ENCODE measurements at regions not wholly inside any gene's neighbourhood (a gene's known extent, or its start where the extent isn't known, plus 50 kb on each side); places are given as distances from the start of the nearest gene placed in this dataset.

DNA sequence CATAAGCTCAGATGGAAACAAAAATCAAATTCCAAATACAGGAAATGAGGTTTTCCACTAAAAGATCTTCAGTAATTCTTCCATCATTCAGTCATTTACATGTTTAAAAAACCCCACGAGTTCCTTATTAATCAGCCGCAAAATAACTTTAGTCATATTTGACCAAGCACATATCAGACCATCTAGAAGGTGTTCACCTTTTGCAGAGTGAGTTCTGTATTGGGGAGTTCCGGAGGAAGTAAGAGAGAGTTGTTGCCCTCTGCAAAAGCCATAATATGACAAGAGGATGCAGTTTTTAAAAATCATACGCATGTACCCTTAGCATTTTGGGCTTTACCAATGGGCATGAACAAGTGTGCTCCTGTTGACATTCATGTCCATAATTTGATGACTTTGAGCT lies 61.6 kb downstream of the CCR1 start:
- no peak for DNase-seq

DNA sequence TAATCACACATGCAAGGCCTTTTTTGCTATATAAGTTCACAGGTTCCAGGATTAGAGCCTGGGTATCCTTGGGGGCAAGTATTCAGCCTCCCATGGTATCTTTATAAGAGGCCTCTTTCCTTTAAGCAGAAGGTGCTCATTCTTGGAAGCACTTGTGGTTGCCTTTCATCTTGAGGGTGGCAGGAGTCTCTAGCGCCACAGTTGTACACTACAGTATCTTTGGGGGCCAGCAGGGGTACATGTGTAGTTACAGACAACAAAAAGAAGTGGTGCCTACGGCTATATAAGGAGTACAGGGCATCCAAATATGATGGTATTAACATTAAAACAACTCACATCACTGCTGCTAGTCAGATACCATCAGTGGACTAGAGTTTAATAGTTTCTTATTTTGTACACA lies 62.1 kb downstream of the CCR1 start:
- no peak for DNase-seq

DNA sequence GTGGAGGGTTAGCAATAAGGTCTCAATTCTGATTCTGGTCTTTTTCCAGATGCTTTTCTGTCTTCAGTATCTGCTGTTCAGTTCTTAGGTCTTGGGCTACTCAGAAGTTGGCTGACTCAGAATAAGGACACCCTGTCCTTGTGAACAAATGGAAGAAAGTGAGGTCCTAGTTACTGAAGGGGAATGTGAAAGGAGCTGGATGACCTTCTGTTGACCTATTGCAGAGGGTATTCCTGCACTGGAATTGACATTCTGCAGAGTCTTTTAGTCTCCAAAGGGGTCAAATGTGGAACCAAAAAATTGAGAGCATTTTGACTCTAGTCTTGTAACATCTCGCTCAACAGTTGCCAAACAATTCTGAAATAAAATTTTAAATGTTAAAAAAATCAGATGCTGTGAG lies 63.0 kb downstream of the CCR1 start:
- DNase-seq: no peak

DNA sequence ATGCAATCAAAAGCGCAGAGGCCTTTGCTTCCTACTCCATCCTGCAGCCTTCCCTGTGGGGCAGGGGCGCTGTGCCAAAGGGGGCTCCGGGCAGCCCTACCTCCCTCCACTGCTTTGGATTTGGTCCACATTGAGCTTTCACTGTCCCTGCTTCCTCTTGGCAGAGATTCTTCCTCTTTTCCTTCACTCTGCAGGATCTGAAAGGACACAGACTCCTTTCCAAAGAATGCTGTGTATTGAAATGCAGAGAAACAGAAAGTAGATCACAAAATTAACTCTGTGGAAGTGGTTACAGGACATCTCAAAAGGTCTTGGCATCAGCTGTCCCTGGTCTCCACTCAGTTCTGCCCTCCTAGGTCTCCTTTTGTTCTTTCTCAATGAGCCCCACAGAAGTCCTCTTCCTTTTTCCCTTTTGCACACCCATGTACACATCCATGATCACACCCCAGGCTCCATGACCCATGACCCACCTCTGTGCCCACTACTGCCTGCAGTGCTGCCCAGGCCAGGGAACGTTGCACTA lies 64.1 kb downstream of the CCR1 start:
- no peak for DNase-seq

DNA sequence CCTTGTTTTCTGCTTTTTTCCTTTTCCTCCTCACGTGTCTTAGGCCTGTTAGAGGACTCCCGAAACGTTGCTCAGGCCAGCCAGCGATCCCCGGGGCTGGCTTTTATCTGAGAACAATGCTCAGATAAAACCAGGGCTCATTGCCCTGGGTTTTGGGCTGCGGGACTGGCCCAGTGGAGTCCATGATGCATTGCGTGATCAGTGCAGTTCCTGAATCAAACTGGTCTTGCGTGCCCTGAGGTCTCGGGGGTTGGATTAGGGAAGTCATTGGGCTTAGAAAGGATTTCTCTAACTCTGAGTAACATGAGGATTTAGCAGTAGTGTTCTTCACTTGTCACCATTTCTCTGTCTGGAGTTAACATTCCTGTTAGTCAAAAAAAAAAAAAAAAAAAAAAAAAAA lies 66.3 kb downstream of the CCR1 start:
- no peak for DNase-seq

DNA sequence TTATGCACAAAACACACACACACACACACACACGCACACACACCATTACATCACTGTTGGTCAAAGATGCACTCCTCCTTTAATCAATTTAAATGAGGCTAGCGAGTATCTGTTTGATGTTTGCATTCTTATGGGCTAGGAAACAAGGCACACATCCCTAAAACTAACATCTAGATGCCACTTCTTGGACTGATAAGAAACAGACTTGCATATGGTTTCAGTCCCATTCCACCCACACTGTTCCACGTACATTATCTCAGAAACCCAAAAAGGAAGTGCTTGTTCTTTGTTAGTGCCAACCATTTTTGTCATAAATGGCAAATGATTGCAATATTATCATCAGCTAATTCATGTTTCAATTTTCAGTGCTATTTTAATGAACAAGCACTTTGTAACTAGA lies 69.5 kb downstream of the CCR1 start:
- DNase-seq: no peak

DNA sequence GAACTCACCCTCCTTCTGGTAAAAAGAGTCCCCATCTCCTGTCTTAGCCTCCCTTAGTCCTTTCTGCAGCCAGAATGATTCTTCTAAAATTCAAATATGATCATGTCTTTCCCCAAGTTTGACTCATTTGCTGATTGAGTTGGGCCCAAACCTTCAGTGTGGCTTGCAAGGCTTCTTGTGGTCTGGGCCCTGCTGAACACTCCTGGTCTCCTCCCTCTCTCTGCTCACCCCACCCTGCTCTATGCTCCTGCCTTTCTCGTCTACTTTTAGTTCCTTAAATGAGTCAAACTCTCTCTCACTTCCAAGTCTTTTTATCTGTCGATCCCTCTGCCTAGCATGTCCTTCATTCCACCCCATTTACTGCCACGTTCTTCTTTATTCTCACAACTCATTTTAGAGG lies 72.6 kb downstream of the CCR1 start:
- no peak for DNase-seq

DNA sequence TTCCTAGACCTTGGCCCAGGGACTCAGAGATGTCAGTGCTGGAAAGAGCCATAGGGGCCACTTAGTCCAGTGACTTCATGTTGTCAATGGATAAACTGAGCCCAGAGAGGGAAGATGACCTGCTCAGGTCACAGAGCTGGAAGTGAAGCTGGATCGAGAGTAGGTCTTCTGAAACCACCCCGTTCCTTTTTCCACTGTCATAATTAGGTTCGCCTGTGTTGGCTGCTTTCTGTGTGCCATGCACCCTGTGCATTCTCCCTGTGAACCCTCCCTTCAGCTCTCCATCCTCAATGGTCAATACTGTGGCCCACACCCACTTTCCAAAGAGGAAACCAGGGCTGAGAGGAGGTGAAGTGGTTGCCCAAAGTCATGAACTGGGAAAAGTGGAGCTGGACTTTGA lies 74.8 kb downstream of the CCR1 start:
- no peak for DNase-seq

DNA sequence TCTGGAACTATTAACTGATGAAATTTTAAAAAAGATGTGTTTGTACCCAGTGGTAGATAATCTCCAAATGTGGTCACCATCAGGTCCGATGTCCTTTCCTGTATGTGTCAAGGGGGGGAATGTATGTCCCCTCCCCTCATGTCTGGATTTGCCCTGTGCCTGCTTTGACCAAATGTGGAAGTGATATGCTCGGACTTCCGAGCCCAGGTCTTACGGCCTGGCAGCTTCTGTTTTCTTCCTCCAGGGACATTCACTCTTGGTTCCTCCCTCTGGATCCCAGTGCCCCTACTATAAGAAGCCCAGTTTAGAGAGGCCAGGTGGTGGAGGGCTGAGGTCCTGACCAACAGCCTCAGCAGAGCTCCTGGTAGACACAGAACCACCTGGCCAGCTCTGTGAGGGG lies 75.5 kb downstream of the CCR1 start:
- no peak for DNase-seq

DNA sequence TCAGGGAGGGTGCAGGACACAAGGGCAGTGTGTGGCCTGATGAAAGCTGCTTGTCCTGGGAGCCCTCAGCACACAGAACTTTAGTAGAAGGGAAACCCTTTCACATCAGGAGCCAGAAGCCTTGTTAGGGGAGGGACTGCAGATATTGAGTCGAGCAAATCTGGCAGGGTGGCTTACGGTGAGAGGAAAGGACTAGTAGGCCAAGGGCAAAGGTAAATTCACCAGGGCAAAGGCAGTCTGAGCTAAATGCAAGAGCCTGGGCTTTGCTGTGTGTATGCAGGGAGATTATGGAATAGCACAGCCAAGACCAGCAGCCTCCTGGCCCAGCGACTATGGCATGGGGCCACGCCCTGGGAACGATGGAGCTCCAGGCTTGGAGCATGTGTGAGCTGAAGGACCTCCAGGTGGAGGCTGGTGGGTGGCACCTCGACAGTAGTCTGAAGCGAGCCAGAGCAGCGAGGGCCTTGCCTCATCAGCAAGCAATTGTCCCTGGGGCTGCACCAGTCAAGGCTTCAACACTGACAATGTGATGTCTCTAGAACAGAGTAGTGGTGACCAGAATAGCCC lies 76.1 kb downstream of the CCR1 start:
- DNase-seq: no peak

DNA sequence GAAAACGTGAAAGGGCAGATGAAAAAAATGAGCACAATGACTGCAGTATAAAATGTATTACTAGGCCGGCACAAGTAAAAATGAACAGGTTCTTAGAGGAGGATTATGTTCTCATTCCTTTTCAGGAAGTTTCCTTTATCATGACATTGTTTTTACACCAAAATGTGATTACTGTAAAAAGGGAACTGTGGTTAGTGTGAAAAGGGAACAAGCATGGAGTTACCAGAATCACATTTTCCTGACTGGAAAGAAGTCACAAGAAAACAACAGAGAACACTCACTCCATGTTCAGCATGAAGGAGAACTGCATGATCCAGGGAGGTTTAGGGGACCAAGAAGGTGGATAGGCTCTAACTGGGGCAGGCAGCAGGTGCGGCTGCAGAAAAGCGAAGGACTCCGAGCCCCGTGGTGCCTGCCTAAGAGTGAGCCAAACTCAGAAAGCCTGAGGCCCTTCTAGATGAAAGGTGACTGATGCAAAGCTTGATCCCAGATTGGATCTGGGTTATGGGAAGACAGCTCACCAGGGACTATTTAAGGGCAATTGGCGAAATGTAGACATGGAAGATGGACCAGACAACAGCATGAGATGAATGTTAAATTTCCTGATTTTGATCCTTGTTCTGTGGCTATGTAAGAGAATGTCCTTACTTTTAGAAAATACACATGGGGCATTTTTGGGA lies 77.3 kb downstream of the CCR1 start:
- no peak for DNase-seq

DNA sequence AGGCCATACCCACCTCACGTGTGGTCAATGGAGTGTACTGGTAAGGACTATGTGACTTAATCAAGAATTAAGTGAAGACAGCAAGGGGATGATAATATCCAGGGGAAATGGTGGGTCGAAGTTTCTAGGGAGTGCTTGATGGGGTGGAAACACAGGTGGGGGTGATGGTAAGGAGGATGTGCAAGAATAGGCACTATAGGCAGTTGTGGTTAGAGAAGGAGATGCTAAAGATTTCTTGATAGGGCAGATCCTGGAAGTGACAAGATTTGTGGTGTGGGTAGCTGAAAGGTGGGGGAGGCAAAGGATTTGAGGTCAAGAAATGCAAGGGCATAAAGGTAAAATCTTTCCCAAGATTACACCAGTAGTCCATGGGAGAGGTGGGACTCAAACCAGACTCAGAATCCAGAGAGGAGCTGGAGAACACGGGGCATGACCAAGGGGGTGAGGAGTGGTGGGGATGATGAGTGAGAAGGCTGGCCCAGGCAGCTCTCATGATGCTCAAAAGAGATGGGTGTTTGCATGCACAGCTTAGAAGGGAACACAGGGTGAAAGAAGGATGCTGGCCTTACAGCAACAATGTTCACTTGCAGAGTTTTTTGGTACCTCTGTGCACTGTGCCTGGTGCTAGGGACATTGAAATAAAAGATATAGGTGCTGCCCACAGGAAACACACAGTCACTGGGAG lies 78.4 kb downstream of the CCR1 start:
- no peak for DNase-seq

DNA sequence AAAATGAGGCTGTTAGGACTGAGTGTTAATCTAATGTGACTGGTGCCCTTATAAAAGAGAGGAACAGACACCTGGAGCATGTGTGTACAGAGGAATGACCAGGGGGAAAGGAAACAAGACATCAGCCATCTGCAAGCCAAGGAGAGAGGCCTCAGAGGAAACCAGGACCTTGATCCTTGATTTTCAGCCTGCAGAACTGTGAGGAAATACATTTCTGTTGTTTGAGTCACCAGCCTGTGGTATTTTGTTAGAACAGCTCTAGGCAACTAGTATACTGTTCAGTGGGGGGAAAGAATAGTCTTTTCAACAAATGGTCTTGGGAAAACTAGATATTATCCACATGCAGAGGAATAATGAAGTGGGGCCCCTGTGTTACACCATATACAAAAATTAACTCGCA lies 80.6 kb downstream of the CCR1 start:
- DNase-seq: peak; percentile 43

DNA sequence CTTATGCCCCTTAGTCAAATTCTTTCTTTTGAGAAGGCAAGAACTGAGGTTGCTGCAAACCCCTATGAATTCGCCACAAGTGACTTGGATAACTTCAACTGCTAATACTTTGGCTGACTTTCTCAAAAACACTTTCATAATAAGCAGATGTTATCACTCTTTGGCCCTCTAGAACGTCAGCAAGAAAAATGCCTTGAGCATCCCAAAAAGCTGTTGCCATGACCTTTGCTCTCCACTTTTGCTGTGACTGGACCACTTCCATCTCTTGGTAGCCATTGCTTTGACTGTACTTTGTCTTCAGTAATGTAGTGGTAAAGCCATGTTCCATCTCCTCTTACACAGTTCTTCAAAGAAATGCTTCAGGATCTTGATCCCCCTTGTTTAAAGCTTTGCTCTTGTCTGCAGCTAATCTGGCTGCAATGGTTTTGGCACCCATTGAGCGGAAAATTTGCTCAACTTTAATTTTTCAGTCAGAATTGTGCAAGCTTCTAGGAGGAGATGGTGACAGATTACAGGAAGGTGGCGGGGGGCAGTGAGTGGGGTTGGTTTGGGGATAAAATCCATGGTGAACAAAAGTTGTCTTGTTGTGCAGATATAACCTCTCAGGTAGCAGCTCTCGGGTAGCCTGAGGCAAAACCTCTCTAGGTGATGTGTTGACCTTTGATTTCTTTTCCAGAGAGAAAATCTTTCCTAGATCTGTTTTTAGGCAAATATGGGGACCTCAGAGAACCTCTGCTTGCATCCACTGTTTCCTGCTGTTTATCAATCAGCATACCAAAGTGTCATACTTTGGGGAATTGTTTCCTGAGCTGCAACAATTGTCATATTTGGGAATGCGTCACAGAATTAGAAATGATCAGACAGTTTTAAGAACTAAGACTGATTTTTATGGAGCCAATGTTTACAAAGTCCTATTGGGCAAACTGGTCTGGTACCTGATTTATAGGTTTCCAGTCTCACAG lies 83.6 kb downstream of the CCR1 start:
- DNase-seq: no peak

DNA sequence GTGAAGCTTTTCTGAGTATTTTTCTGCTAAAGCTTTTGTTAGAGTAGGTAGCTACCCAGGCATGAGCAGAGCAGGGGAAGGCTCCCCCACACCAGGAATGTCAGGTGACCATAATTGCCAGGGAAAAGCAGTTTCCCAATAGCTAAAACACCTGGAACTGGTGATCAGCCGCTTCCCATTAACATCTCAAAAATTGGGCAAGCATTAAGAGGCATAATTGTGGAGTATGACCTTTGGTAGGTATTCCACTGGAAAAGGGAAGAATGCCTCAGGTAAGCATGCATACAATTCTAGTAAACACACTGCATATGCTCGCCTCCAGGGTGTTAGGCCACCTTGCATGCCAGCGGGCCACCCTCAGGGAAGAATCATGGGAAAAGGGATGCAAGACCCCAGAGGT lies 84.5 kb downstream of the CCR1 start:
- no peak for DNase-seq

DNA sequence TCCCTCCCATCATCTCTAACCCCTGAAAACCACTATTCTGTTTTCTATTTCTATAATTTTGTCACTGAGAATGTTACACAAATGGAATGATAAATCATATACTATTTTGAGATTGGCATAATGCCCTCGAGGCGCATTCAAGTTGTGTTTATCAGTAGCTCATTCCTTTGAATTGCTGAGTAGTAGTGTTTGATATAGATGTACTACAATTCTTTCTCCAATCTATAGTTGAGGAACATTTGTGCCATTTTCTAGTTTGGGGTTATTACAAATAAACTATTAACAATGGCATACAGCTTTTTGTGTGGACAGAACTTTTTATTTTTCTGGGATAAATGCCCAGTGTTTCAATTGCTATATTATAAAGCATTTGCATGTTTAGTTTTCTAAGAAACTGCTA lies 86.0 kb downstream of the CCR1 start:
- no peak for DNase-seq

DNA sequence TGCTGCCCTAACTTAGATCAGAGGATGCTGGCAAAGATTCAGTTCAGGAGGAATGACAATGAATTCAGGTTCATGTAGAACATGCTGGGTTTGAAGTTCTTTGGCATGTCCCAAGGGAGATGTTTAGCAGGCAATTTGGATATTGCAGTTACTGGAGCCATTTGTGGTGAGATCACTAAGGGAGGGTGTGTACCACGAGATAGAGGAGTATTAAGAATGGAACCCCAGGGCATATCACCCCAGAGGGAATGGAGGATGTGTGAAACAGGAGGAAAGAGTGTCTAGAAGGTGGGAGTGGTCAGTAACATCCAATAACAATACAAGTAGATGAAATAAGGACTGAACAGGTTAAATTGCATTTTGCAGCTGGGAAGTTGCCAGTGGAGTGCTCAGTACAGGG lies 87.1 kb downstream of the CCR1 start:
- no peak for DNase-seq

DNA sequence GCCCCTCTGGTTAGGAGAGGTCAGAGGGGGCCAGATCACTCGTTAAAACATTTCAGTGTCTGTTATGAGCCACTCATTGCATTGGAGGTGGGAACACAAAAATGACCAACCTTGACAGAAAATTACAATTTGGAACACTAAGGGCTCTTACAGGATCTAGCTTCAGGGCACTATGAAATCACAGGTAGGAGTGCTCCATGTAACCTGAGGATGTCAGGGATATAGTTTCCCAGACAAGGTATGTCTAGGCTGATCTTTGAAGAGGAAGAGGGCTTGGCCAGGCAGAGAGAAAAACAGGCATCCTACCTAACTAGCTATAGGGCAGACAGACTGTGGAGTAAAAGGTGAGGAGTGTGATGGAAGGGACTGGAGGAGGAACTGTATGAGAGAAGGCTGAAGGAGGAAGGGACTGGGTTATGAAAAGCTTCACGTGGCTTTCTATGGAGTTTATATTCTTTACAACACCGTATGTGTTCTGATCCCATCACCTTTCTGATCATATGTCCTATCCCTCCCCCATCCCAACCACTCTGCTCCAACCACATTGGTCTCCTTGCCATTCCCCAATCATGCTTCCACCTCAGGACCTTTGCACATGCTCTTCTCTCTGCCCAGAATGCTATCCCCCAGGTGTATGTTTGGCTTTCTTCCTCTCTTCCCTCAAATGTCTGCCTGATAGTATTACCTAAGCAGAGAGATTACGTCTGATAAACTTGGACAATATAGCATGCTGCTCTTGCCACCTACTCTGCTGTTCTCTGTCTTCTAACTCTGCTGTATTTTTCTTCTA lies 88.2 kb downstream of the CCR1 start:
- DNase-seq: no peak

DNA sequence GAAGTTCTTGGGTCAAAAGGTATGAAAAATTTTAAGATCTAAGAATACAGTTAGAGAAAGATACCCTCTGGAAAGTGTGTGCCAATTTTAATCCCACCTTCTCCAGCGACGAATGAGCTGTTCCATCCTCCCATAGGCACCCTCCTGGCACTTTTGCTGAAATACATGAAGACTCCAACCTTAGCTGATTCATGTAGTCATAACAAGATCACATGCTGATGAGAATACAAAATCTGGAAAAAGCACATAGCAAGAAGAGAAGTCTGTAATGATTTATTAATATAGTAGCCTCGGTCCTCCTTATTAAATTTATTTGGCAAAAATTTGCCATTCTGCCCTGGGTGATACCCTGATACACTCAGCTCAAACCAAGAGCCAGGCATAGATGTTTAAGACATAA lies 88.9 kb downstream of the CCR1 start:
- DNase-seq: no peak

DNA sequence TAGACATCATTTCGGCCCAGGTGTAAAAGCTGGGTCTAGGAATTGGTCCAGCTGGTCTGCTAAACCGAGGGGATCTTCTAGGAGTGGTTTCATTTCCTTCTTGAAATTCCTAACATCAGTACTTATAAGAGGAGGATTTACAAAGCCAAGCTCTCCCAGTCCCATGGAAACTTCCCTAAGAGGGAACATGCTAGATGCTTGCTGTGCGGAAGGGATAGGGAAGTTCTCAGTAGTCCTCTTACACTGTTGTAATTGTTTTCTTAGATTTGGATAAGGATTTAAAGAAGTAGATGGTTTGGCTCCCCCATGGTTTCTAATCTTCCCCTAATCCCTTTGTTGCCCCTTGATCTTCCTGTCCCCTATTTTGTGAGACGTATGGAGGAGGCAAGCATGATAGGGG lies 89.7 kb upstream of the XCR1 start:
- no peak for DNase-seq

DNA sequence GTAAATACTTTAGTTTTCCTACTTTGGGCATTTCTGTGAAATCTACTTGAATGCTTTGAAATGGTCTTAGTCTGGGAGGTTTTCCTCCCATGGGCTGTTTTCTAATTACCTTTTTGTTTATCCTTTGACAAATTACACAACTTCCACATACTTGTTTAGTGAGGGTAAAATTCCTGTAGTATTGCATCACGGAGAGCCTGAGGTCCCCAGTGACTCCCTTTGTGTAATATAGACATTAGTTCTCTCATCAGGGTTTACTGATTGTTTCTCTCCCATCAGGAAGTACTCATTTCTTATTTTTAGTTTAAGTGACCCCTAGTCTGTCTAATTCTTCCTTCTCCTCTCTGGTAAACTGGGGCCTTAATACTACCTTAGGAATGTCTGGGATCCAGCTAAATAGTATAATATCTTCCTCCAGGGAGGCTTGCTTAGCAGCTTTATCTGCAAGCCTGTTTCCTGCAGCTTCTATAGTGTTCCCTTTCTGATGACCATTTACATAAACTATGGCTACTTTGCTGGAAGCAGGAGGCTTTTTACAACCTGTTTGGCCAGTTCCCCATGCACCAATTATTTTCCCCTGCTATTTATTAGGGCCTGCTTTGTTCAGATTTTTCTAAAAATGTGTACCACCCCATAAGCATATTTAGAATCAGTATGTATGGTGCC lies 87.2 kb upstream of the XCR1 start:
- peak; percentile 2 for DNase-seq

DNA sequence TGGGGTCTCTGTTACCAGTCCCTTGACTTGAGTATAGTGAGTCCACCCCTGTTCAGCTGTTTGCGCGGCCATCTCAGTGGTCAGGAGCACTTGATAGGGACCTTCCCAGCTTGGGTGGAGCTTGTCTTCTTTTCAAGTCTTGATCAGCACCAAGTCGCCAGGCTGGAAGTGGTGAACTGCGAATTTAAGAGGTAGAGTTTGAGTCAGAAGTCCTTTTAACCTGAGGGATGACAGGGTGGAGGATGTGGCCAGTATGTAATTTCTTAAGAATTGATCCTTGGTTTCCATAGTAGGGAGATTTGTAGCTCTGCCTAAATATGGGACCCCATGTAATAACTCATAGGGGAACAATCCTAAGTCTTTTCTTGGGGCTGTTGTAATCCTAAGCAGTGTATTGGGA lies 86.3 kb upstream of the XCR1 start:
- DNase-seq: no peak

All from dermis blood vessel endothelial cell (primary cell).